ENCODE measurements at regions not wholly inside any gene's neighbourhood (a gene's known extent, or its start where the extent isn't known, plus 50 kb on each side); places are given as distances from the start of the nearest gene placed in this dataset.

- Histone ChIP-seq H3K27me3 (ENCODE audit: control insufficient read depth in 5 of 5, insufficient read depth in 4 of 5, low read length in 5 of 5) (no peaks in the 10 kb centered on the region), H3K9ac (ENCODE audit: low read length in 5 of 5) (no peak overlapping the region), H3K36me3 (ENCODE audit: control insufficient read depth in 5 of 5, insufficient read depth in 5 of 5, low read length in 5 of 5) (no peaks in the 10 kb centered on the region), H3K4me1 (ENCODE audit: control insufficient read depth in 5 of 5, insufficient read depth in 5 of 5, low read length in 5 of 5) (no peaks in the 10 kb centered on the region), H3K9me3 (ENCODE audit: control insufficient read depth in 5 of 5, low read length in 5 of 5) (no peaks in the 10 kb centered on the region), H3K4me3 (ENCODE audit: low read depth in 1 of 5, low read length in 5 of 5) (no peak overlapping the region), H3K27ac (ENCODE audit: low read depth, low read length) (no peak overlapping the region)
Observed at GRCh38 chr5:175088963-175089362, 355.0 kb downstream of the DRD1 start.

GRCh38 chr5:175082866-175083590, 358.6 kb downstream of the MSX2 start:
- peaks cover 0 to 21% (median 0%) of the 10 kb centered on the region in 5 donors for H3K4me1 ChIP-seq (ENCODE audit: control insufficient read depth in 5 of 5, insufficient read depth in 5 of 5, low read length in 5 of 5)

GRCh38 chr5:175082346-175082745, 358.0 kb downstream of the MSX2 start:
- H3K4me1 ChIP-seq (ENCODE audit: control insufficient read depth in 5 of 5, insufficient read depth in 5 of 5, low read length in 5 of 5), result peaks cover 0 to 23% (median 0%) of the 10 kb centered on the region in 5 donors
- H3K27me3 ChIP-seq (ENCODE audit: control insufficient read depth in 5 of 5, insufficient read depth in 4 of 5, low read length in 5 of 5), result no peaks in the 10 kb centered on the region
- H3K9me3 ChIP-seq (ENCODE audit: control insufficient read depth in 5 of 5, low read length in 5 of 5), result peaks cover 0 to 3% (median 0%) of the 10 kb centered on the region in 5 donors
- H3K27ac ChIP-seq (ENCODE audit: low read depth, low read length), result no peak overlapping the region
- H3K36me3 ChIP-seq (ENCODE audit: control insufficient read depth in 5 of 5, insufficient read depth in 5 of 5, low read length in 5 of 5), result no peaks in the 10 kb centered on the region
- no peak overlapping the region for H3K9ac ChIP-seq (ENCODE audit: low read length in 5 of 5)
- no peak overlapping the region for H3K4me3 ChIP-seq (ENCODE audit: low read depth in 1 of 5, low read length in 5 of 5)

More at GRCh38 chr5:175082866-175083590, 358.6 kb downstream of the MSX2 start:
- Histone ChIP-seq H3K9ac (ENCODE audit: low read length in 5 of 5) (no peak overlapping the region), H3K4me3 (ENCODE audit: low read depth in 1 of 5, low read length in 5 of 5) (no peak overlapping the region), H3K9me3 (ENCODE audit: control insufficient read depth in 5 of 5, low read length in 5 of 5) (peaks cover 0 to 3% (median 0%) of the 10 kb centered on the region in 5 donors), H3K27me3 (ENCODE audit: control insufficient read depth in 5 of 5, insufficient read depth in 4 of 5, low read length in 5 of 5) (no peaks in the 10 kb centered on the region), H3K27ac (ENCODE audit: low read depth, low read length) (no peak overlapping the region), H3K36me3 (ENCODE audit: control insufficient read depth in 5 of 5, insufficient read depth in 5 of 5, low read length in 5 of 5) (no peaks in the 10 kb centered on the region)

- H3K9me3 ChIP-seq (ENCODE audit: control insufficient read depth in 5 of 5, low read length in 5 of 5), result peaks cover 0 to 3% (median 0%) of the 10 kb centered on the region in 5 donors
- H3K9ac ChIP-seq (ENCODE audit: low read length in 5 of 5), result no peak overlapping the region
- no peaks in the 10 kb centered on the region for H3K36me3 ChIP-seq (ENCODE audit: control insufficient read depth in 5 of 5, insufficient read depth in 5 of 5, low read length in 5 of 5)
- no peaks in the 10 kb centered on the region for H3K27me3 ChIP-seq (ENCODE audit: control insufficient read depth in 5 of 5, insufficient read depth in 4 of 5, low read length in 5 of 5)
- peaks cover 0 to 23% (median 0%) of the 10 kb centered on the region in 5 donors for H3K4me1 ChIP-seq (ENCODE audit: control insufficient read depth in 5 of 5, insufficient read depth in 5 of 5, low read length in 5 of 5)
- no peak overlapping the region for H3K27ac ChIP-seq (ENCODE audit: low read depth, low read length)
- H3K4me3 ChIP-seq (ENCODE audit: low read depth in 1 of 5, low read length in 5 of 5), result no peak overlapping the region
Observed at GRCh38 chr5:175079707-175080106, 355.3 kb downstream of the MSX2 start.

- no peak overlapping the region for H3K27ac ChIP-seq (ENCODE audit: low read depth, low read length)
- no peaks in the 10 kb centered on the region for H3K9me3 ChIP-seq (ENCODE audit: control insufficient read depth in 5 of 5, low read length in 5 of 5)
- peaks cover 0 to 9% (median 0%) of the 10 kb centered on the region in 5 donors for H3K4me1 ChIP-seq (ENCODE audit: control insufficient read depth in 5 of 5, insufficient read depth in 5 of 5, low read length in 5 of 5)
- H3K4me3 ChIP-seq (ENCODE audit: low read depth in 1 of 5, low read length in 5 of 5), result no peak overlapping the region
- no peak overlapping the region for H3K9ac ChIP-seq (ENCODE audit: low read length in 5 of 5)
- no peaks in the 10 kb centered on the region for H3K27me3 ChIP-seq (ENCODE audit: control insufficient read depth in 5 of 5, insufficient read depth in 4 of 5, low read length in 5 of 5)
- H3K36me3 ChIP-seq (ENCODE audit: control insufficient read depth in 5 of 5, insufficient read depth in 5 of 5, low read length in 5 of 5), result no peaks in the 10 kb centered on the region
Observed at GRCh38 chr5:175070283-175070682, 345.9 kb downstream of the MSX2 start.

- Histone ChIP-seq H3K36me3 (ENCODE audit: control insufficient read depth in 5 of 5, insufficient read depth in 5 of 5, low read length in 5 of 5) (no peaks in the 10 kb centered on the region), H3K4me3 (ENCODE audit: low read depth in 1 of 5, low read length in 5 of 5) (peak overlapping the region; percentile 13 to 44 (median 42)), H3K27ac (ENCODE audit: low read depth, low read length) (no peak overlapping the region), H3K27me3 (ENCODE audit: control insufficient read depth in 5 of 5, insufficient read depth in 4 of 5, low read length in 5 of 5) (no peaks in the 10 kb centered on the region), H3K4me1 (ENCODE audit: control insufficient read depth in 5 of 5, insufficient read depth in 5 of 5, low read length in 5 of 5) (peaks cover 2 to 15% (median 9%) of the 10 kb centered on the region in 5 donors), H3K9me3 (ENCODE audit: control insufficient read depth in 5 of 5, low read length in 5 of 5) (no peaks in the 10 kb centered on the region), H3K9ac (ENCODE audit: low read length in 5 of 5) (no peak overlapping the region)
Observed at GRCh38 chr5:175060257-175060656, 335.9 kb downstream of the MSX2 start.

GRCh38 chr5:175059687-175060211, 335.4 kb downstream of the MSX2 start:
- Histone ChIP-seq H3K4me3 (ENCODE audit: low read depth in 1 of 5, low read length in 5 of 5) (peak overlapping the region; percentile 13 to 44 (median 42)), H3K4me1 (ENCODE audit: control insufficient read depth in 5 of 5, insufficient read depth in 5 of 5, low read length in 5 of 5) (peaks cover 2 to 15% (median 9%) of the 10 kb centered on the region in 5 donors), H3K9ac (ENCODE audit: low read length in 5 of 5) (no peak overlapping the region), H3K27me3 (ENCODE audit: control insufficient read depth in 5 of 5, insufficient read depth in 4 of 5, low read length in 5 of 5) (no peaks in the 10 kb centered on the region), H3K36me3 (ENCODE audit: control insufficient read depth in 5 of 5, insufficient read depth in 5 of 5, low read length in 5 of 5) (no peaks in the 10 kb centered on the region), H3K27ac (ENCODE audit: low read depth, low read length) (no peak overlapping the region), H3K9me3 (ENCODE audit: control insufficient read depth in 5 of 5, low read length in 5 of 5) (no peaks in the 10 kb centered on the region)

- H3K4me3 ChIP-seq (ENCODE audit: low read depth in 1 of 5, low read length in 5 of 5), result no peak overlapping the region
- no peaks in the 10 kb centered on the region for H3K9me3 ChIP-seq (ENCODE audit: control insufficient read depth in 5 of 5, low read length in 5 of 5)
- H3K9ac ChIP-seq (ENCODE audit: low read length in 5 of 5), result no peak overlapping the region
- no peaks in the 10 kb centered on the region for H3K36me3 ChIP-seq (ENCODE audit: control insufficient read depth in 5 of 5, insufficient read depth in 5 of 5, low read length in 5 of 5)
- no peak overlapping the region for H3K27ac ChIP-seq (ENCODE audit: low read depth, low read length)
- H3K27me3 ChIP-seq (ENCODE audit: control insufficient read depth in 5 of 5, insufficient read depth in 4 of 5, low read length in 5 of 5), result no peaks in the 10 kb centered on the region
- peaks cover 2 to 15% (median 9%) of the 10 kb centered on the region in 5 donors for H3K4me1 ChIP-seq (ENCODE audit: control insufficient read depth in 5 of 5, insufficient read depth in 5 of 5, low read length in 5 of 5)
Observed at GRCh38 chr5:175056831-175057230, 332.4 kb downstream of the MSX2 start.

- H3K9me3 ChIP-seq (ENCODE audit: control insufficient read depth in 5 of 5, low read length in 5 of 5), result no peaks in the 10 kb centered on the region
- no peak overlapping the region for H3K27ac ChIP-seq (ENCODE audit: low read depth, low read length)
- no peaks in the 10 kb centered on the region for H3K4me1 ChIP-seq (ENCODE audit: control insufficient read depth in 5 of 5, insufficient read depth in 5 of 5, low read length in 5 of 5)
- no peaks in the 10 kb centered on the region for H3K36me3 ChIP-seq (ENCODE audit: control insufficient read depth in 5 of 5, insufficient read depth in 5 of 5, low read length in 5 of 5)
- no peaks in the 10 kb centered on the region for H3K27me3 ChIP-seq (ENCODE audit: control insufficient read depth in 5 of 5, insufficient read depth in 4 of 5, low read length in 5 of 5)
- H3K9ac ChIP-seq (ENCODE audit: low read length in 5 of 5), result no peak overlapping the region
- no peak overlapping the region for H3K4me3 ChIP-seq (ENCODE audit: low read depth in 1 of 5, low read length in 5 of 5)
Observed at GRCh38 chr5:175054243-175054642, 329.9 kb downstream of the MSX2 start.

GRCh38 chr5:175052351-175052750, 328.0 kb downstream of the MSX2 start:
- no peak overlapping the region for H3K4me3 ChIP-seq (ENCODE audit: low read depth in 1 of 5, low read length in 5 of 5)
- no peak overlapping the region for H3K27ac ChIP-seq (ENCODE audit: low read depth, low read length)
- no peaks in the 10 kb centered on the region for H3K27me3 ChIP-seq (ENCODE audit: control insufficient read depth in 5 of 5, insufficient read depth in 4 of 5, low read length in 5 of 5)
- H3K36me3 ChIP-seq (ENCODE audit: control insufficient read depth in 5 of 5, insufficient read depth in 5 of 5, low read length in 5 of 5), result no peaks in the 10 kb centered on the region
- H3K9ac ChIP-seq (ENCODE audit: low read length in 5 of 5), result no peak overlapping the region
- no peaks in the 10 kb centered on the region for H3K4me1 ChIP-seq (ENCODE audit: control insufficient read depth in 5 of 5, insufficient read depth in 5 of 5, low read length in 5 of 5)
- H3K9me3 ChIP-seq (ENCODE audit: control insufficient read depth in 5 of 5, low read length in 5 of 5), result no peaks in the 10 kb centered on the region
